Sigmoid colon (tissue), 6 donors: ENCODE measurements at regions not wholly inside any gene's neighbourhood (a gene's known extent, or its start where the extent isn't known, plus 50 kb on each side); places are given as distances from the start of the nearest gene placed in this dataset.

ENCODE experiments used
- DNase-seq: peaks from one replicate; pipeline ENCODE4 v3.0.0-alpha.2; 2019
- H3K27ac ChIP-seq, 4 donors: fragments of 200-600 bp; sonication (generic); one replicate each; pipeline ENCODE4 v1.5.1; 2016 to 2019; ENCODE audit warnings: mild to moderate bottlenecking in 1 of 4
- H3K27me3 ChIP-seq, 3 donors: fragments of 200-600 bp; sonication (generic); one replicate each; pipeline ENCODE4 v1.5.1; 2019; ENCODE audit warnings: mild to moderate bottlenecking in 1 of 3
- H3K36me3 ChIP-seq, 4 donors: fragments of 200-600 bp; sonication (generic); one replicate each; pipeline ENCODE4 v1.5.1; 2016 to 2019
- H3K4me1 ChIP-seq, 4 donors: fragments of 200-600 bp; sonication (generic); one replicate each; pipeline ENCODE4 v1.5.1; 2017 to 2019
- H3K4me3 ChIP-seq, 4 donors: fragments of 200-600 bp; sonication (generic); one replicate each; pipeline ENCODE4 v1.5.1; 2017 to 2019; ENCODE audit warnings: mild to moderate bottlenecking in 2 of 4, moderate library complexity in 1 of 4
- H3K9me3 ChIP-seq, 4 donors: fragments of 200-600 bp in 3 of 4; sonication (generic) in 3 of 4; one replicate each; pipeline versions ENCODE4 v1.5.1 to v1.6.1; 2013 to 2019
- CTCF ChIP-seq, 4 experiments: fragments of 450-650 bp in 3 of 4; fragments of 200-600 bp in 1 of 4; IDR thresholded peaks; one replicate each; pipeline ENCODE4 v1.5.1; 2016 to 2019; ENCODE audit warnings: antibody characterized with exemption in 4 of 4, mild to moderate bottlenecking in 3 of 4, moderate library complexity in 2 of 4
- EP300 ChIP-seq, 4 donors: sonication (generic); formaldehyde crosslinking; IDR thresholded peaks; one replicate each; pipeline ENCODE4 v1.6.1; 2017; ENCODE audit warnings: antibody characterized with exemption in 4 of 4
- POLR2A ChIP-seq, 2 donors: fragments of 450-650 bp; IDR thresholded peaks; one replicate each; pipeline ENCODE4 v1.6.1; 2016; ENCODE audit warnings: antibody characterized with exemption in 2 of 2, mild to moderate bottlenecking in 2 of 2, moderate library complexity in 2 of 2
- POLR2AphosphoS5 ChIP-seq, 4 donors: sonication (generic); formaldehyde crosslinking; IDR thresholded peaks; one replicate each; pipeline ENCODE4 v1.6.1; 2017; ENCODE audit warnings: antibody characterized with exemption in 4 of 4
- WGBS, 2 donors: extraction: QIAGEN DNeasy Blood & Tissue Kit; methylation state at CpG; one replicate each; pipeline ENCODE4 v1.1.7; 2013; 5-methylcytosine and 5-hydroxymethylcytosine counted together
- intact Hi-C: fragments of 100-400 bp; cut with DNase I; formaldehyde crosslinking; loops from one replicate; pipeline ENCODE4 v1.15.1; 2023
- donor health status: healthy with polysubstance abuse.
- donor health status: healthy.

GRCh38 chr10:69744971-69745370, 56.7 kb upstream of the COL13A1 start:
- H3K4me3 ChIP-seq, result no peak overlapping the region
- DNase-seq, result no peak
- intact Hi-C loops, result no loop called here
- H3K36me3 ChIP-seq, result no peaks in the 10 kb centered on the region
- WGBS, 2 donors, result 44 to 79% methylated on average over 4 of the region's 4 CpGs
- no peaks in the 10 kb centered on the region for H3K9me3 ChIP-seq
- no peak overlapping the region for H3K27ac ChIP-seq
- peaks cover 0 to 12% (median 2%) of the 10 kb centered on the region in 4 donors for H3K4me1 ChIP-seq
- TF ChIP-seq POLR2AphosphoS5 (IDR thresholded peaks at IDR 0.05) (no peak), CTCF (IDR thresholded peaks at IDR 0.05) (no peak), EP300 (IDR thresholded peaks at IDR 0.05) (no peak), POLR2A (IDR thresholded peaks at IDR 0.05) (no peak)
- H3K27me3 ChIP-seq, result no peaks in the 10 kb centered on the region

- TF ChIP-seq POLR2A (IDR thresholded peaks at IDR 0.05), result no peak
- no peak for TF ChIP-seq EP300 (IDR thresholded peaks at IDR 0.05)
- TF ChIP-seq POLR2AphosphoS5 (IDR thresholded peaks at IDR 0.05), result no peak
- no peak for TF ChIP-seq CTCF (IDR thresholded peaks at IDR 0.05)
- H3K4me1 ChIP-seq, result peaks cover 0 to 12% (median 2%) of the 10 kb centered on the region in 4 donors
- 72 to 80% methylated on average over 2 of the region's 2 CpGs for WGBS, 2 donors
- no peak for DNase-seq
- H3K36me3 ChIP-seq, result no peaks in the 10 kb centered on the region
- H3K27me3 ChIP-seq, result no peaks in the 10 kb centered on the region
- H3K27ac ChIP-seq, result no peak overlapping the region
- H3K9me3 ChIP-seq, result no peaks in the 10 kb centered on the region
- no peak overlapping the region for H3K4me3 ChIP-seq
- intact Hi-C loops, result no loop called here
Observed at GRCh38 chr10:69745698-69746097, 56.0 kb upstream of the COL13A1 start.

GRCh38 chr10:69747179-69747578, 54.5 kb upstream of the COL13A1 start:
- WGBS, 2 donors, result 81 to 91% methylated on average over 5 of the region's 5 CpGs
- Histone ChIP-seq H3K36me3 (no peaks in the 10 kb centered on the region), H3K4me1 (peaks cover 0 to 12% (median 2%) of the 10 kb centered on the region in 4 donors), H3K4me3 (no peak overlapping the region), H3K9me3 (no peaks in the 10 kb centered on the region), H3K27me3 (no peaks in the 10 kb centered on the region), H3K27ac (no peak overlapping the region)
- intact Hi-C loops, result no loop called here
- TF ChIP-seq POLR2A (IDR thresholded peaks at IDR 0.05), result no peak
- no peak for TF ChIP-seq CTCF (IDR thresholded peaks at IDR 0.05)
- no peak for TF ChIP-seq EP300 (IDR thresholded peaks at IDR 0.05)
- TF ChIP-seq POLR2AphosphoS5 (IDR thresholded peaks at IDR 0.05), result no peak
- no peak for DNase-seq

GRCh38 chr10:69748621-69749020, 53.1 kb upstream of the COL13A1 start:
- Histone ChIP-seq H3K27me3 (no peaks in the 10 kb centered on the region), H3K4me1 (peaks cover 0 to 12% (median 2%) of the 10 kb centered on the region in 4 donors), H3K4me3 (no peak overlapping the region), H3K27ac (no peak overlapping the region), H3K36me3 (no peaks in the 10 kb centered on the region), H3K9me3 (no peaks in the 10 kb centered on the region)
- TF ChIP-seq POLR2AphosphoS5 (IDR thresholded peaks at IDR 0.05) (no peak), EP300 (IDR thresholded peaks at IDR 0.05) (no peak), CTCF (IDR thresholded peaks at IDR 0.05) (no peak), POLR2A (IDR thresholded peaks at IDR 0.05) (no peak)
- WGBS, 2 donors, result 15 to 68% methylated on average over 1 of the region's 1 CpG
- no peak for DNase-seq
- intact Hi-C loops, result no loop called here
